ENCODE measurements at regions not wholly inside any gene's neighbourhood (a gene's known extent, or its start where the extent isn't known, plus 50 kb on each side); places are given as distances from the start of the nearest gene placed in this dataset.

GRCh38 chr3:39668420-39668819 is 141.0 kb upstream of the MYRIP start:
- peak; percentile 32 to 60 (median 45) for TF ChIP-seq CTCF (IDR thresholded peaks at IDR 0.05)
- no peak for TF ChIP-seq POLR2A (IDR thresholded peaks at IDR 0.05)

Measured in heart left ventricle (tissue), 13 donors.